ENCODE measurements at regions not wholly inside any gene's neighbourhood (a gene's known extent, or its start where the extent isn't known, plus 50 kb on each side); places are given as distances from the start of the nearest gene placed in this dataset.

GRCh38 chr5:14945450-14945849 is 73.9 kb upstream of the ANKH start:
- DNase-seq (ENCODE audit: low read depth): no peak
- no peak overlapping the region for H3K4me3 ChIP-seq (ENCODE audit: low read depth, low read length)
- TF ChIP-seq CTCF (IDR thresholded peaks at IDR 0.05; ENCODE audit: control insufficient read depth, extremely low read depth, insufficient read depth): no peak

DNA sequence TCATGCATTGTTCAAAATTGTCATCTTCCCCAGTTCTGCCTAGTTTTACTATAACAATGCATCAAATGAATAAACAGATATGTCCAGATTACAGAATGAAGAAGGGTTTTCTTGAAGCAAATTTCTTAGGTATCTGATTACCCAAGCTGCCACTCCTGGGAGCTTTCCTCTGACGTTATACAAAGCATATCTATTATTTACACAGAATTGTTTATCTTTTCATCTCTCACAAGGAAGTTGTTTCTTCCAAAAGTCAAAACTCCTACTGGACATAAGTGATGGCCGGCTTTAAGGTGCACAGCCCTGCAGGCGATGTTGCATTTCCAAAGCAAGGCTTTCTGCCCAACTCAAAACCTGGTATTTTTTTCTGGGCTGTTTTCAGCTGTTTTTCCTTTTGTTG is 73.4 kb upstream of the ANKH start:
- TF ChIP-seq CTCF (IDR thresholded peaks at IDR 0.05; ENCODE audit: control insufficient read depth, extremely low read depth, insufficient read depth): no peak
- H3K4me3 ChIP-seq (ENCODE audit: low read depth, low read length): no peak overlapping the region
- peak; percentile 65 for DNase-seq (ENCODE audit: low read depth)

DNA sequence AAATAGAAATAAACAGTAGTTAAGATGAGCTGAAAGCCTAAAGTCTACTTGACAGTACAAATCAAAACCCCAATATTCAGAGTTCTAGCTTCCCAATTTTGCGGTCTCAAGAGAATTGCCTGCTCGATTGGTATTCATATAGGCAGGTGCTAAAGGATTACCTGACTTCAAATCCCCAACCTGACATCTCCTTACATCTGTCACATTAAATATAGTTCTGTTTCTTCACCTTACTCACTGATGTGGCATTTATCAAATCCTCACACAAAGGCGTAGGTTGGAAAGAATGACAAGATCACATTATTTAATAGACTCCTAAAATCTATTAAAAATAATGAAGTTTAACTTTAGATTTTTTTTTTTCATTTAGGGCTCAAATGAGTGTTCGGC is 72.8 kb upstream of the ANKH start:
- DNase-seq (ENCODE audit: low read depth): no peak
- H3K4me3 ChIP-seq (ENCODE audit: low read depth, low read length): no peak overlapping the region
- TF ChIP-seq CTCF (IDR thresholded peaks at IDR 0.05; ENCODE audit: control insufficient read depth, extremely low read depth, insufficient read depth): no peak

- no peak for DNase-seq (ENCODE audit: low read depth)
- H3K4me3 ChIP-seq (ENCODE audit: low read depth, low read length): no peak overlapping the region
- TF ChIP-seq CTCF (IDR thresholded peaks at IDR 0.05; ENCODE audit: control insufficient read depth, extremely low read depth, insufficient read depth): no peak
Observed at GRCh38 chr5:14942212-14942611, 70.6 kb upstream of the ANKH start.

DNA sequence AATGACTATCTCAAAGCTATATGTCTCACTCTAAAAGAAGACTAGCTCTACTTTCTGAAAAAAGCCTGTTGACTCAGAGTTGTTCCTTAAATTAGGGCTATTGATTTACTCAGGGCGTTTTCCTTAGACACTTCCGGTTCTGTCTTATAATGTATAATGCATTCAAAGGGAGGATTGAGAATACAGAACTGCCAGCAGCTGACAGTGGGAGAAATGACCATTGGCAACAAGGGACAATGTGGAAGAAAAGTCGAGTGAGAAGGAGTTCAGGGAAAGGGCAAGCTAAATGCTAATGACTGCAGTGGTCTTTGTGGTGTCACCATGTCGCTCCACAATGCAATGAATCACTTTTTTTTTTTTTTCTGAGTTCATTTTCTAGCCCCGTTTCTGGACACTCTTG is 65.7 kb upstream of the ANKH start:
- H3K4me3 ChIP-seq (ENCODE audit: low read depth, low read length): no peak overlapping the region
- TF ChIP-seq CTCF (IDR thresholded peaks at IDR 0.05; ENCODE audit: control insufficient read depth, extremely low read depth, insufficient read depth): no peak
- DNase-seq (ENCODE audit: low read depth): no peak

GRCh38 chr5:14936588-14936987 is 65.0 kb upstream of the ANKH start:
- H3K4me3 ChIP-seq (ENCODE audit: low read depth, low read length): no peak overlapping the region
- no peak for TF ChIP-seq CTCF (IDR thresholded peaks at IDR 0.05; ENCODE audit: control insufficient read depth, extremely low read depth, insufficient read depth)

DNA sequence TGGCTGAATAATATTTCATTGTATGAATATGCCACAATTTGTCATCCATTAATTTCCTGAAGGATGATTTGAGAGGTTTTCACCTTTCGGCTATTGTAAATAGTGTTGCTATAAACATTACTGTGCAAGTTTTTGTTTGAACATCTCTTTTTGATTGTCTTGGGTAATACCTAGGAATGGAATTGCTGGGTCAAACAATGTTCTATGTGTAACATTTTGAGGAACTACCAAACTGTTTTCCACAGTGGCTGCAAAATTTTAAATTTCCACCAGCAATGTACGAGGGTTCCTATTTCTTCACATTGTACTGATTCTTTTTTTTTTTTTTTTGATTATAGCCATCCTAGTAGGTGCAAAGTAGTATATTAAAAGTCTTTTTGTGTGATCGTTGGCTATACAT is 63.8 kb upstream of the ANKH start:
- TF ChIP-seq CTCF (IDR thresholded peaks at IDR 0.05; ENCODE audit: control insufficient read depth, extremely low read depth, insufficient read depth): no peak
- H3K4me3 ChIP-seq (ENCODE audit: low read depth, low read length): no peak overlapping the region
- DNase-seq (ENCODE audit: low read depth): no peak

More at GRCh38 chr5:14936588-14936987, 65.0 kb upstream of the ANKH start:
- DNase-seq (ENCODE audit: low read depth): no peak
